Panc1 (cell line): ENCODE measurements at regions not wholly inside any gene's neighbourhood (a gene's known extent, or its start where the extent isn't known, plus 50 kb on each side); places are given as distances from the start of the nearest gene placed in this dataset.

Experiments
- ATAC-seq: fragments of 200-7000 bp; cut with Tn5 transposase; 2 replicates; pipeline ENCODE4 v1.9.1; 2020; ENCODE audit warnings: mild to moderate bottlenecking, moderate library complexity
- BruUV-seq: library from RNA; stranded (reverse); fragments of 400-500 nt; replicated peaks from 2 replicates; lab custom pipeline; 2021; lab: Mats Ljungman, UMichigan
- CTCF ChIA-PET: fragments of 300-600 bp; sonication (Branson Sonifier 250); formaldehyde crosslinking; loops from one replicate; lab custom pipeline; 2022; ENCODE audit warnings: antibody characterized with exemption; lab: Charles Lee
- POLR2A ChIA-PET: fragments of 300-600 bp; sonication (Branson Sonifier 250); formaldehyde crosslinking; loops from one replicate; lab custom pipeline; 2022; ENCODE audit warnings: antibody characterized with exemption; lab: Charles Lee
- DNase-seq: peaks from one replicate; pipeline ENCODE4 v3.0.0-alpha.2; 2010; ENCODE audit warnings: low read depth, low spot score
- H3K27ac ChIP-seq: 2 replicates; pipeline ENCODE4 v1.5.1; 2011; ENCODE audit warnings: mild to moderate bottlenecking, low read length, inconsistent platforms
- H3K27me3 ChIP-seq: fragments of 200-500 bp; sonication (Bioruptor generic); 2 replicates; pipeline ENCODE4 v1.6.0; 2014; ENCODE audit warnings: low read length, inconsistent platforms; ENCODE audit not compliant: control insufficient read depth, insufficient read depth
- H3K36me3 ChIP-seq: fragments of 200-500 bp; sonication (Bioruptor generic); 2 replicates; pipeline ENCODE4 v1.5.1; 2014; ENCODE audit warnings: inconsistent platforms, mild to moderate bottlenecking, low read length, moderate library complexity; ENCODE audit not compliant: control insufficient read depth, insufficient read depth
- H3K4me1 ChIP-seq: 2 replicates; pipeline ENCODE4 v1.5.1; 2011; ENCODE audit warnings: inconsistent platforms, mild to moderate bottlenecking, low read length, moderate library complexity; ENCODE audit not compliant: control insufficient read depth, insufficient read depth
- H3K4me3 ChIP-seq, 2 experiments: 2 replicates each; pipeline ENCODE4 v1.5.1; 2011 to 2012; ENCODE audit warnings: low read depth in 2 of 2, low read length in 2 of 2, mild to moderate bottlenecking in 2 of 2, inconsistent platforms in 1 of 2, moderate library complexity in 1 of 2
- H3K9me3 ChIP-seq: fragments of 200-500 bp; sonication (Bioruptor generic); 2 replicates; pipeline ENCODE4 v1.5.1; 2014; ENCODE audit warnings: low read depth, mild to moderate bottlenecking, inconsistent platforms, low read length, moderate library complexity; ENCODE audit not compliant: control insufficient read depth, insufficient read depth
- CTCF ChIP-seq: fragments of 450-650 bp; IDR thresholded peaks from 2 replicates; pipeline ENCODE4 v1.5.1; 2017; ENCODE audit warnings: mild to moderate bottlenecking
- POLR2AphosphoS5 ChIP-seq: IDR thresholded peaks from 2 replicates; pipeline ENCODE4 v1.6.1; 2012; ENCODE audit warnings: mild to moderate bottlenecking, low read depth, low read length, moderate library complexity
- REST ChIP-seq, 2 experiments: IDR thresholded peaks; 2 replicates each; pipeline ENCODE4 v1.6.1; 2011 to 2012; ENCODE audit warnings: low read depth in 2 of 2, control low read depth in 1 of 2, low read length in 1 of 2, mild to moderate bottlenecking in 1 of 2, moderate library complexity in 1 of 2; ENCODE audit not compliant: insufficient read depth in 1 of 2
- SIN3A ChIP-seq: IDR thresholded peaks from 2 replicates; pipeline ENCODE4 v1.6.1; 2012; ENCODE audit warnings: low read depth, mild to moderate bottlenecking, low read length, moderate library complexity, borderline replicate concordance; ENCODE audit not compliant: insufficient read depth
- TCF7L2 ChIP-seq: IDR thresholded peaks from 2 replicates; pipeline ENCODE4 v1.6.1; 2011; ENCODE audit warnings: mild to moderate bottlenecking, low read depth, low read length, inconsistent platforms
- in situ Hi-C: cut with HindIII; loops from 2 replicates; pipeline ENCODE4 v1.10.0; 2016; ENCODE audit warnings: low sequenced_read_pairs, low pct_unique_long_range_greater_than_20kb
- intact Hi-C: fragments of 100-400 bp; cut with micrococcal nuclease; formaldehyde crosslinking; loops from one replicate; pipeline ENCODE4 v1.10.0; 2022; ENCODE audit not compliant: unreplicated experiment

GRCh38 chr3:143901105-143901504 is 52.8 kb upstream of the SLC9A9 start:
- DNase-seq = no peak
- intact Hi-C loops (no loop called here), in situ Hi-C loops (no loop called here)
- ATAC-seq = no peak
- Histone ChIP-seq H3K4me1 (no peaks in the 10 kb centered on the region), H3K27me3 (no peaks in the 10 kb centered on the region), H3K36me3 (no peaks in the 10 kb centered on the region), H3K27ac (no peak overlapping the region), H3K4me3 (no peak overlapping the region), H3K9me3 (no peaks in the 10 kb centered on the region)
- BruUV-seq = no TSS peak
- ChIA-PET CTCF (interaction anchor here (0.5 kb wide), 1 partner anchor 156 kb away, joined by 3 read pairs; no protein-coding TSS in a partner anchor), POLR2A (no interaction called here)
- no peak for TF ChIP-seq SIN3A
- TF ChIP-seq CTCF = no peak
- no peak for TF ChIP-seq POLR2AphosphoS5
- TF ChIP-seq TCF7L2 = no peak
- TF ChIP-seq REST (IDR thresholded peaks at IDR 0.05; ENCODE audit: insufficient read depth in 1 of 2, low read depth in 2 of 2, low read length in 1 of 2) = no peak

GRCh38 chr3:143902210-143902609 is 53.9 kb upstream of the SLC9A9 start:
- in situ Hi-C loops = no loop called here
- ChIA-PET CTCF (interaction anchor here (0.8 kb wide), 1 partner anchor 169 kb away, joined by 5 read pairs; no protein-coding TSS in a partner anchor), POLR2A (no interaction called here)
- TF ChIP-seq REST (IDR thresholded peaks at IDR 0.05; ENCODE audit: insufficient read depth in 1 of 2, low read depth in 2 of 2, low read length in 1 of 2) (no peak), SIN3A (no peak), POLR2AphosphoS5 (no peak), CTCF (no peak), TCF7L2 (no peak)
- Histone ChIP-seq H3K36me3 (no peaks in the 10 kb centered on the region), H3K4me3 (no peak overlapping the region), H3K9me3 (no peaks in the 10 kb centered on the region), H3K27me3 (no peaks in the 10 kb centered on the region), H3K27ac (no peak overlapping the region), H3K4me1 (no peaks in the 10 kb centered on the region)
- intact Hi-C loops = no loop called here
- BruUV-seq = no TSS peak
- DNase-seq (no peak), ATAC-seq (no peak)
